ENCODE measurements at regions not wholly inside any gene's neighbourhood (a gene's known extent, or its start where the extent isn't known, plus 50 kb on each side); places are given as distances from the start of the nearest gene placed in this dataset.

DNA sequence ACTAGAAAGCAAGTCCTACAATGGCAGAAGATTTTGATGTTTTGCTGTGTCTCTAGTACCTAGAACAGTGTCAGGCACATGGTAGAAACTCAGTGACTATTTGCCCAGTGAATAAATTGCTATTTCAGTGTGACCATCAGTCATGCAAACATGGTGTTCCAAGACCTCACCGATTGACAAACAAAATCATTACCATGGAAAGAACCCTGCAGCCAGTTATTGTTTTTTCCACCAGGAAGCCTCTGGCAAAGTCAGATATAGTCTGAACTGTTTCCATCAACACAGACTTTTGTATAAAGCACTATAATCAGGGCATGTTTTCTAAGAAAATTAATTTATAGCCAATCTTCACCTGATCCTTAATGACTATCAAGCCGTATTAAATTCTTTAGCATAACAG lies 97.3 kb upstream of the RASSF8 start:
- H3K79me2 ChIP-seq (replicated peaks; ENCODE audit: insufficient read depth, low read length): no peaks in the 10 kb centered on the region
- H3K4me2 ChIP-seq (ENCODE audit: low read length): no peak overlapping the region
- H4K20me1 ChIP-seq (ENCODE audit: insufficient read depth): no peaks in the 10 kb centered on the region
- no peak overlapping the region for H3K4me3 ChIP-seq (ENCODE audit: low read length)
- no peaks in the 10 kb centered on the region for H3K9me3 ChIP-seq (ENCODE audit: low read length)
- no peak overlapping the region for H3K27ac ChIP-seq (ENCODE audit: low read length)
- H3K27me3 ChIP-seq (ENCODE audit: insufficient read depth, low read depth, low read length): no peaks in the 10 kb centered on the region
- no peaks in the 10 kb centered on the region for H3F3A ChIP-seq (ENCODE audit: insufficient read depth, low read length, poor library complexity, severe bottlenecking)
- no peak overlapping the region for H3K9ac ChIP-seq (ENCODE audit: low read length)
- H2AFZ ChIP-seq (ENCODE audit: low read depth, low read length): no peak overlapping the region
- TF ChIP-seq EP300 (conservative IDR thresholded peaks at IDR 0.05; ENCODE audit: poor library complexity, severe bottlenecking) (no peak), MXI1 (conservative IDR thresholded peaks at IDR 0.05; ENCODE audit: poor library complexity, severe bottlenecking) (no peak), EZH2 (IDR thresholded peaks at IDR 0.05; ENCODE audit: borderline replicate concordance, insufficient read depth, low read length, poor library complexity, severe bottlenecking) (no peak), POLR2AphosphoS5 (IDR thresholded peaks at IDR 0.05) (no peak), SMC3 (conservative IDR thresholded peaks at IDR 0.05; ENCODE audit: poor library complexity) (no peak), RAD21 (conservative IDR thresholded peaks at IDR 0.05) (no peak), TAF1 (IDR thresholded peaks at IDR 0.05; ENCODE audit: low read depth) (no peak)
- TF ChIP-seq, protein P1, sequence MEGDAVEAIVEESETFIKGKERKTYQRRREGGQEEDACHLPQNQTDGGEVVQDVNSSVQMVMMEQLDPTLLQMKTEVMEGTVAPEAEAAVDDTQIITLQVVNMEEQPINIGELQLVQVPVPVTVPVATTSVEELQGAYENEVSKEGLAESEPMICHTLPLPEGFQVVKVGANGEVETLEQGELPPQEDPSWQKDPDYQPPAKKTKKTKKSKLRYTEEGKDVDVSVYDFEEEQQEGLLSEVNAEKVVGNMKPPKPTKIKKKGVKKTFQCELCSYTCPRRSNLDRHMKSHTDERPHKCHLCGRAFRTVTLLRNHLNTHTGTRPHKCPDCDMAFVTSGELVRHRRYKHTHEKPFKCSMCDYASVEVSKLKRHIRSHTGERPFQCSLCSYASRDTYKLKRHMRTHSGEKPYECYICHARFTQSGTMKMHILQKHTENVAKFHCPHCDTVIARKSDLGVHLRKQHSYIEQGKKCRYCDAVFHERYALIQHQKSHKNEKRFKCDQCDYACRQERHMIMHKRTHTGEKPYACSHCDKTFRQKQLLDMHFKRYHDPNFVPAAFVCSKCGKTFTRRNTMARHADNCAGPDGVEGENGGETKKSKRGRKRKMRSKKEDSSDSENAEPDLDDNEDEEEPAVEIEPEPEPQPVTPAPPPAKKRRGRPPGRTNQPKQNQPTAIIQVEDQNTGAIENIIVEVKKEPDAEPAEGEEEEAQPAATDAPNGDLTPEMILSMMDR (IDR thresholded peaks at IDR 0.05; ENCODE audit: poor library complexity, severe bottlenecking): no peak
- TF ChIP-seq, protein P2, sequence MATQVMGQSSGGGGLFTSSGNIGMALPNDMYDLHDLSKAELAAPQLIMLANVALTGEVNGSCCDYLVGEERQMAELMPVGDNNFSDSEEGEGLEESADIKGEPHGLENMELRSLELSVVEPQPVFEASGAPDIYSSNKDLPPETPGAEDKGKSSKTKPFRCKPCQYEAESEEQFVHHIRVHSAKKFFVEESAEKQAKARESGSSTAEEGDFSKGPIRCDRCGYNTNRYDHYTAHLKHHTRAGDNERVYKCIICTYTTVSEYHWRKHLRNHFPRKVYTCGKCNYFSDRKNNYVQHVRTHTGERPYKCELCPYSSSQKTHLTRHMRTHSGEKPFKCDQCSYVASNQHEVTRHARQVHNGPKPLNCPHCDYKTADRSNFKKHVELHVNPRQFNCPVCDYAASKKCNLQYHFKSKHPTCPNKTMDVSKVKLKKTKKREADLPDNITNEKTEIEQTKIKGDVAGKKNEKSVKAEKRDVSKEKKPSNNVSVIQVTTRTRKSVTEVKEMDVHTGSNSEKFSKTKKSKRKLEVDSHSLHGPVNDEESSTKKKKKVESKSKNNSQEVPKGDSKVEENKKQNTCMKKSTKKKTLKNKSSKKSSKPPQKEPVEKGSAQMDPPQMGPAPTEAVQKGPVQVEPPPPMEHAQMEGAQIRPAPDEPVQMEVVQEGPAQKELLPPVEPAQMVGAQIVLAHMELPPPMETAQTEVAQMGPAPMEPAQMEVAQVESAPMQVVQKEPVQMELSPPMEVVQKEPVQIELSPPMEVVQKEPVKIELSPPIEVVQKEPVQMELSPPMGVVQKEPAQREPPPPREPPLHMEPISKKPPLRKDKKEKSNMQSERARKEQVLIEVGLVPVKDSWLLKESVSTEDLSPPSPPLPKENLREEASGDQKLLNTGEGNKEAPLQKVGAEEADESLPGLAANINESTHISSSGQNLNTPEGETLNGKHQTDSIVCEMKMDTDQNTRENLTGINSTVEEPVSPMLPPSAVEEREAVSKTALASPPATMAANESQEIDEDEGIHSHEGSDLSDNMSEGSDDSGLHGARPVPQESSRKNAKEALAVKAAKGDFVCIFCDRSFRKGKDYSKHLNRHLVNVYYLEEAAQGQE (IDR thresholded peaks at IDR 0.05; ENCODE audit: borderline replicate concordance): no peak
- H3K36me3 ChIP-seq (ENCODE audit: insufficient read depth, low read length): no peaks in the 10 kb centered on the region
- H3K9me2 ChIP-seq (ENCODE audit: insufficient read depth, low read length): no peaks in the 10 kb centered on the region

DNA sequence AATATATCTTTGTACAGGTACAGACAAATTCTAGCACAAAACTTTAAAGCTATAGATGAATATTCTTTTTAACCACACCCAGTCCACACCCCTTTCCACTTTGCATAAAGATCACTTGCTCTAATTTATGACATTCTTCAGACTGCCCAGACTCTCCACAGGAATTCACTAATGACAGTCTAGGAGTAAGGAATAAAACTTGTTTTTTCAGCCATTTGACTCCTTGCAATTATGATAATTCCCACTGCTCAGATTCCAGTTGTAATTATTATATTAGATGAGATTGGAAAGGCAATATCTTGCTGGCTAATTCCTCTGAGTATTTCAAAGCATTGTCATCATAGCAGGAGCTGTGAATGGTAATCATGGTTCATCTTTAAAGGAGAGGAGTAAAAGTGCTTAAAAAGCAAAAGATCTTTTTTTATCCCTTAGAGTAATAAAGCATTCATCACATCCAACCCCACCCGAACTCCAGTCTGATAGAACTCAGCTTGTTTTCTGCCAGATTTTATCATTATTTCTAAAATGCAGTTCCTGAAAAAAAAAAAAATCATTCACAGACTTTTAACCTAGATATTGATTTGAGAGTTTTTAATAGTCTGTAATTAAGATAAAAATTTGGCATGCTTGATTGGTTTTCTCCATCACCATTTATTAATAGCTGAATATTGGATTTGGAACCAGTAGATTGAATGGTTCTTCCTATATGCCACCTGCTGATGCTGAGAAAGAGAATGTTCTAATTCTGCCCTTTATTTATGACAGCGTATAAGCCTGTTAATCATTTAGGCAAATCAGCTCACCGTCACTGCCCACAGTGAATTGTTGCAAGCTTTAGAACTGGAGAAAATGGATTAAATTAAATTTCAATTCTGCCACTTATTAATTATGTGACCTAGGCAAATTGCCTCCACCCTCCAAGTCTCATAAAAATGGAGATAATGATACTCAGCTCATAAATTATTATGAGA lies 93.9 kb upstream of the RASSF8 start:
- H3K79me2 ChIP-seq (replicated peaks; ENCODE audit: insufficient read depth, low read length): no peaks in the 10 kb centered on the region
- no peak overlapping the region for H3K4me3 ChIP-seq (ENCODE audit: low read length)
- no peaks in the 10 kb centered on the region for H3K9me3 ChIP-seq (ENCODE audit: low read length)
- no peaks in the 10 kb centered on the region for H3K36me3 ChIP-seq (ENCODE audit: insufficient read depth, low read length)
- no peak overlapping the region for H2AFZ ChIP-seq (ENCODE audit: low read depth, low read length)
- TF ChIP-seq, protein P1 (IDR thresholded peaks at IDR 0.05; ENCODE audit: poor library complexity, severe bottlenecking): no peak
- TF ChIP-seq, protein P2 (IDR thresholded peaks at IDR 0.05; ENCODE audit: borderline replicate concordance): no peak
- no peak for TF ChIP-seq POLR2AphosphoS5 (IDR thresholded peaks at IDR 0.05)
- no peak for TF ChIP-seq EZH2 (IDR thresholded peaks at IDR 0.05; ENCODE audit: borderline replicate concordance, insufficient read depth, low read length, poor library complexity, severe bottlenecking)
- TF ChIP-seq SMC3 (conservative IDR thresholded peaks at IDR 0.05; ENCODE audit: poor library complexity): no peak
- no peak for TF ChIP-seq TAF1 (IDR thresholded peaks at IDR 0.05; ENCODE audit: low read depth)
- no peak for TF ChIP-seq MXI1 (conservative IDR thresholded peaks at IDR 0.05; ENCODE audit: poor library complexity, severe bottlenecking)
- TF ChIP-seq RAD21 (conservative IDR thresholded peaks at IDR 0.05): no peak
- TF ChIP-seq EP300 (conservative IDR thresholded peaks at IDR 0.05; ENCODE audit: poor library complexity, severe bottlenecking): no peak
- H3K9me2 ChIP-seq (ENCODE audit: insufficient read depth, low read length): no peaks in the 10 kb centered on the region
- no peak overlapping the region for H3K4me2 ChIP-seq (ENCODE audit: low read length)
- H3K27ac ChIP-seq (ENCODE audit: low read length): no peak overlapping the region
- no peaks in the 10 kb centered on the region for H4K20me1 ChIP-seq (ENCODE audit: insufficient read depth)
- H3F3A ChIP-seq (ENCODE audit: insufficient read depth, low read length, poor library complexity, severe bottlenecking): no peaks in the 10 kb centered on the region
- no peak overlapping the region for H3K9ac ChIP-seq (ENCODE audit: low read length)
- H3K27me3 ChIP-seq (ENCODE audit: insufficient read depth, low read depth, low read length): no peaks in the 10 kb centered on the region

All from neural cell (in vitro differentiated cells).